Gastroesophageal sphincter (tissue), 3 donors: ENCODE measurements at regions not wholly inside any gene's neighbourhood (a gene's known extent, or its start where the extent isn't known, plus 50 kb on each side); places are given as distances from the start of the nearest gene placed in this dataset.

ENCODE experiments used
- EP300 ChIP-seq: sonication (generic); formaldehyde crosslinking; IDR thresholded peaks from one replicate; pipeline ENCODE4 v1.6.1; 2017; ENCODE audit warnings: antibody characterized with exemption, mild to moderate bottlenecking
- POLR2A ChIP-seq, 2 donors: fragments of 450-650 bp; IDR thresholded peaks; one replicate each; pipeline ENCODE4 v1.6.1; 2017; ENCODE audit warnings: antibody characterized with exemption in 2 of 2, mild to moderate bottlenecking in 2 of 2, moderate library complexity in 1 of 2
- POLR2AphosphoS5 ChIP-seq: sonication (generic); formaldehyde crosslinking; IDR thresholded peaks from one replicate; pipeline ENCODE4 v1.6.1; 2017; ENCODE audit warnings: antibody characterized with exemption
- TF ChIP-seq, protein P1 (sequence below), 4 experiments: fragments of 200-600 bp in 2 of 4; fragments of 450-650 bp in 2 of 4; sonication (generic) in 1 of 4; IDR thresholded peaks; one replicate each; pipeline ENCODE4 v1.5.1; 2017 to 2019; ENCODE audit warnings: antibody characterized with exemption in 4 of 4, mild to moderate bottlenecking in 2 of 4, moderate library complexity in 2 of 4

- TF ChIP-seq, protein P1, sequence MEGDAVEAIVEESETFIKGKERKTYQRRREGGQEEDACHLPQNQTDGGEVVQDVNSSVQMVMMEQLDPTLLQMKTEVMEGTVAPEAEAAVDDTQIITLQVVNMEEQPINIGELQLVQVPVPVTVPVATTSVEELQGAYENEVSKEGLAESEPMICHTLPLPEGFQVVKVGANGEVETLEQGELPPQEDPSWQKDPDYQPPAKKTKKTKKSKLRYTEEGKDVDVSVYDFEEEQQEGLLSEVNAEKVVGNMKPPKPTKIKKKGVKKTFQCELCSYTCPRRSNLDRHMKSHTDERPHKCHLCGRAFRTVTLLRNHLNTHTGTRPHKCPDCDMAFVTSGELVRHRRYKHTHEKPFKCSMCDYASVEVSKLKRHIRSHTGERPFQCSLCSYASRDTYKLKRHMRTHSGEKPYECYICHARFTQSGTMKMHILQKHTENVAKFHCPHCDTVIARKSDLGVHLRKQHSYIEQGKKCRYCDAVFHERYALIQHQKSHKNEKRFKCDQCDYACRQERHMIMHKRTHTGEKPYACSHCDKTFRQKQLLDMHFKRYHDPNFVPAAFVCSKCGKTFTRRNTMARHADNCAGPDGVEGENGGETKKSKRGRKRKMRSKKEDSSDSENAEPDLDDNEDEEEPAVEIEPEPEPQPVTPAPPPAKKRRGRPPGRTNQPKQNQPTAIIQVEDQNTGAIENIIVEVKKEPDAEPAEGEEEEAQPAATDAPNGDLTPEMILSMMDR (IDR thresholded peaks at IDR 0.05): no peak
- no peak for TF ChIP-seq EP300
- TF ChIP-seq POLR2AphosphoS5: no peak
- no peak for TF ChIP-seq POLR2A (IDR thresholded peaks at IDR 0.05)
Observed at GRCh38 chr5:62732677-62733121, 154.1 kb downstream of the LRRC70 start.
